Astrocyte (in vitro differentiated cells and primary cell): ENCODE measurements at regions not wholly inside any gene's neighbourhood (a gene's known extent, or its start where the extent isn't known, plus 50 kb on each side); places are given as distances from the start of the nearest gene placed in this dataset.

Experiments used
- EZH2 ChIP-seq: IDR thresholded peaks from 2 replicates; pipeline ENCODE4 v1.6.1; 2012; ENCODE audit warnings: mild to moderate bottlenecking, low read length, inconsistent platforms; ENCODE audit not compliant: insufficient read depth
- TF ChIP-seq, protein P1 (sequence below): IDR thresholded peaks from 2 replicates; pipeline ENCODE4 v1.5.1; 2011; ENCODE audit warnings: low read depth, mild to moderate bottlenecking, inconsistent platforms, low read length, moderate library complexity; ENCODE audit not compliant: insufficient read depth

- TF ChIP-seq, protein P1, sequence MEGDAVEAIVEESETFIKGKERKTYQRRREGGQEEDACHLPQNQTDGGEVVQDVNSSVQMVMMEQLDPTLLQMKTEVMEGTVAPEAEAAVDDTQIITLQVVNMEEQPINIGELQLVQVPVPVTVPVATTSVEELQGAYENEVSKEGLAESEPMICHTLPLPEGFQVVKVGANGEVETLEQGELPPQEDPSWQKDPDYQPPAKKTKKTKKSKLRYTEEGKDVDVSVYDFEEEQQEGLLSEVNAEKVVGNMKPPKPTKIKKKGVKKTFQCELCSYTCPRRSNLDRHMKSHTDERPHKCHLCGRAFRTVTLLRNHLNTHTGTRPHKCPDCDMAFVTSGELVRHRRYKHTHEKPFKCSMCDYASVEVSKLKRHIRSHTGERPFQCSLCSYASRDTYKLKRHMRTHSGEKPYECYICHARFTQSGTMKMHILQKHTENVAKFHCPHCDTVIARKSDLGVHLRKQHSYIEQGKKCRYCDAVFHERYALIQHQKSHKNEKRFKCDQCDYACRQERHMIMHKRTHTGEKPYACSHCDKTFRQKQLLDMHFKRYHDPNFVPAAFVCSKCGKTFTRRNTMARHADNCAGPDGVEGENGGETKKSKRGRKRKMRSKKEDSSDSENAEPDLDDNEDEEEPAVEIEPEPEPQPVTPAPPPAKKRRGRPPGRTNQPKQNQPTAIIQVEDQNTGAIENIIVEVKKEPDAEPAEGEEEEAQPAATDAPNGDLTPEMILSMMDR = no peak
- TF ChIP-seq EZH2 = no peak
Observed at GRCh38 chr16:80463751-80464495, 76.9 kb upstream of the DYNLRB2 start.
